DMS114 treated with DMSO at 0.1 percent for 48 hours (cell line): ENCODE measurements at regions not wholly inside any gene's neighbourhood (a gene's known extent, or its start where the extent isn't known, plus 50 kb on each side); places are given as distances from the start of the nearest gene placed in this dataset.
"Not testable (repeated sequence)": the region's sequence is repeated elsewhere in the genome, so short reads cannot be mapped to it uniquely, and the experiment has no call there.

Experiments used
- DNase-seq: peaks from one replicate; lab custom pipeline; 2025; ENCODE audit not compliant: unreplicated experiment; lab: John Stamatoyannopoulos, UW

- DNase-seq: no peak
Observed at GRCh38 chr3:137582484-137582883, 181.6 kb upstream of the SOX14 start.

GRCh38 chr3:137583256-137583655 lies 180.9 kb upstream of the SOX14 start:
- DNase-seq: no peak

GRCh38 chr3:137588871-137589270 lies 175.2 kb upstream of the SOX14 start:
- DNase-seq: no peak

GRCh38 chr3:137595415-137595814 lies 168.7 kb upstream of the SOX14 start:
- not testable (repeated sequence) for DNase-seq

- no peak for DNase-seq
Observed at GRCh38 chr3:137610723-137611122, 153.4 kb upstream of the SOX14 start.

GRCh38 chr3:137612291-137612690 lies 151.8 kb upstream of the SOX14 start:
- DNase-seq: no peak

- DNase-seq: no peak
Observed at GRCh38 chr3:137615659-137616418, 148.3 kb upstream of the SOX14 start.

- DNase-seq: no peak
Observed at GRCh38 chr3:137641879-137642704, 122.0 kb upstream of the SOX14 start.

- DNase-seq: no peak
Observed at GRCh38 chr3:137642831-137643230, 121.3 kb upstream of the SOX14 start.

GRCh38 chr3:137647179-137647578 lies 116.9 kb upstream of the SOX14 start:
- DNase-seq: no peak

- DNase-seq: no peak
Observed at GRCh38 chr3:137669519-137670060, 94.5 kb upstream of the SOX14 start.

- DNase-seq: no peak
Observed at GRCh38 chr3:137687181-137687879, 76.8 kb upstream of the SOX14 start.

- no peak for DNase-seq
Observed at GRCh38 chr3:137692803-137693431, 71.2 kb upstream of the SOX14 start.

GRCh38 chr3:137693791-137694190 lies 70.3 kb upstream of the SOX14 start:
- DNase-seq: no peak

- no peak for DNase-seq
Observed at GRCh38 chr3:137694836-137695235, 69.3 kb upstream of the SOX14 start.

- DNase-seq: no peak
Observed at GRCh38 chr3:137695351-137695750, 68.8 kb upstream of the SOX14 start.

GRCh38 chr3:137709011-137709601 lies 55.0 kb upstream of the SOX14 start:
- no peak for DNase-seq

- not testable (repeated sequence) for DNase-seq
Observed at GRCh38 chr3:137713965-137714364, 50.1 kb upstream of the SOX14 start.
